Right lobe of liver (tissue), 4 donors: ENCODE measurements at regions not wholly inside any gene's neighbourhood (a gene's known extent, or its start where the extent isn't known, plus 50 kb on each side); places are given as distances from the start of the nearest gene placed in this dataset.

ENCODE experiments used
- POLR2A ChIP-seq: fragments of 450-650 bp; IDR thresholded peaks from one replicate; pipeline ENCODE4 v1.6.1; 2017; ENCODE audit warnings: antibody characterized with exemption, mild to moderate bottlenecking
- TF ChIP-seq, protein P1 (sequence below), 4 donors: fragments of 200-600 bp in 3 of 4; fragments of 450-650 bp in 1 of 4; IDR thresholded peaks; one replicate each; pipeline versions ENCODE4 v1.5.1 to v1.8.0; 2016 to 2022; ENCODE audit warnings: antibody characterized with exemption in 4 of 4, mild to moderate bottlenecking in 2 of 4
- donor health status: DM: no; HTN: no; CAD: no.
- donor health status: DM: no; HTN: no; CAD: no.
- donor health status: DM: no; HTN: yes; CAD: no.

DNA sequence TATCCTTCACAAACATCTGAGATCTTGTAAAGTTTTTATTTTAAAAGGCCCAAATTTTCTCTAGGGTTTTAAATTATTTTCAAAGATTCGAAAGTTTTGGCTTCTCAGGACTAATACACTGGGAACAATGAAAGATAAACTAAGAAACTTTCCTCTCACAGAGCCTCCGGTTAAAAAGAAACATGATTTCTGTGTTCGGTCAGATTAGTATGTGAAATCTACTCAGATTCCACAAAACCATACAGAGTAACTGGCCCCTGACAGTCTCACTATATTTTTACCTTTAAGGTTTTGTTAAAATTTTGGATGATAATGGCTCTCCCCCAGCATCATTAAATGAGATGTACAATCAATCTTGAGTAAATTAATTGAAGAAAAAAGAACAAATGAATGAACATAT, 471.0 kb downstream of the COL12A1 start:
- TF ChIP-seq, protein P1, sequence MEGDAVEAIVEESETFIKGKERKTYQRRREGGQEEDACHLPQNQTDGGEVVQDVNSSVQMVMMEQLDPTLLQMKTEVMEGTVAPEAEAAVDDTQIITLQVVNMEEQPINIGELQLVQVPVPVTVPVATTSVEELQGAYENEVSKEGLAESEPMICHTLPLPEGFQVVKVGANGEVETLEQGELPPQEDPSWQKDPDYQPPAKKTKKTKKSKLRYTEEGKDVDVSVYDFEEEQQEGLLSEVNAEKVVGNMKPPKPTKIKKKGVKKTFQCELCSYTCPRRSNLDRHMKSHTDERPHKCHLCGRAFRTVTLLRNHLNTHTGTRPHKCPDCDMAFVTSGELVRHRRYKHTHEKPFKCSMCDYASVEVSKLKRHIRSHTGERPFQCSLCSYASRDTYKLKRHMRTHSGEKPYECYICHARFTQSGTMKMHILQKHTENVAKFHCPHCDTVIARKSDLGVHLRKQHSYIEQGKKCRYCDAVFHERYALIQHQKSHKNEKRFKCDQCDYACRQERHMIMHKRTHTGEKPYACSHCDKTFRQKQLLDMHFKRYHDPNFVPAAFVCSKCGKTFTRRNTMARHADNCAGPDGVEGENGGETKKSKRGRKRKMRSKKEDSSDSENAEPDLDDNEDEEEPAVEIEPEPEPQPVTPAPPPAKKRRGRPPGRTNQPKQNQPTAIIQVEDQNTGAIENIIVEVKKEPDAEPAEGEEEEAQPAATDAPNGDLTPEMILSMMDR (IDR thresholded peaks at IDR 0.05), result no peak
- TF ChIP-seq POLR2A, result no peak
